ENCODE measurements at regions not wholly inside any gene's neighbourhood (a gene's known extent, or its start where the extent isn't known, plus 50 kb on each side); places are given as distances from the start of the nearest gene placed in this dataset.

DNA sequence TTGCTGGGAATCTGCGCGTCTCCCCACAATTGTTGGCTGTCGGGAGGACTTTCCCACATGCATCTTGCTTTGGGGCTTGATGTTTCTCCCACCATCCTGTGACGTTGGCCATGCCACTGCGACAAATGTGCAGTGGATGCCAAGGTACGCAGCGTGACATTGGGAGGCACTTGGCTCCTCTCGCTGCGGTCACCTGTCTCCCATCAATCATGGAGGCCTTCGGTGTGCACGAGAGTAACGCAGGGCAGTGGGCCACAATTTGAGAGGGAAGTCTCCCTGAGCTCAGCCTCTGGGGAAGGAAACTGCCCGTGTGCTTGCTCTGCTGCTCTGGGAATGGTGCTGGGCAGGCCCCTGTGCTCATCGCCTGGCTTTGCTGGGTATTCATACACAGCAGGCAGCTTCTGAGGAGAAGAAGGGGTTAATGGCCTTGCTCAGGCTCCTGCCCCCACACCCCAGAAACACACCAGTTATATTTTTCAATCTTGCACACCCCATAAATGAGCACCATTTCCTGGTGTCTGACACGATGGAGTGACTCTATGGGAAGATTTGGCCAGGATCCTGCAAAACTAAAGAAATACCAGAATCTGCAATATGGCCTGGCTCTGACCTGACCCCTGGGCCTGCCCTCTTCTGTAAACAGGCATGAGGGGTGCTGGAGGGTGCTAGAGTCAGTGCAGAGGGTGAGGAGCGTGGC, 153.5 kb downstream of the ADAMTS15 start:
- H3K36me3 ChIP-seq (ENCODE audit: control insufficient read depth in 2 of 2, insufficient read depth in 1 of 2, low read length in 2 of 2) = no peaks in the 10 kb centered on the region
- H3K4me3 ChIP-seq (ENCODE audit: low read depth, low read length) = no peak overlapping the region
- no peak overlapping the region for H3K27ac ChIP-seq (ENCODE audit: extremely low read depth, low read depth, low read length)
- no peaks in the 10 kb centered on the region; the same call in 1 of the 2 replicates for H3K4me1 ChIP-seq (ENCODE audit: control insufficient read depth, insufficient read depth, low read length)
- no peaks in the 10 kb centered on the region for H3K9me3 ChIP-seq (ENCODE audit: control insufficient read depth, insufficient read depth, low read depth, low read length)
- POLR2A ChIA-PET = no interaction called here
- TF ChIP-seq ZSCAN23 (tag by site-specific recombination; IDR thresholded peaks at IDR 0.05) = no peak
- TF ChIP-seq, protein P1, sequence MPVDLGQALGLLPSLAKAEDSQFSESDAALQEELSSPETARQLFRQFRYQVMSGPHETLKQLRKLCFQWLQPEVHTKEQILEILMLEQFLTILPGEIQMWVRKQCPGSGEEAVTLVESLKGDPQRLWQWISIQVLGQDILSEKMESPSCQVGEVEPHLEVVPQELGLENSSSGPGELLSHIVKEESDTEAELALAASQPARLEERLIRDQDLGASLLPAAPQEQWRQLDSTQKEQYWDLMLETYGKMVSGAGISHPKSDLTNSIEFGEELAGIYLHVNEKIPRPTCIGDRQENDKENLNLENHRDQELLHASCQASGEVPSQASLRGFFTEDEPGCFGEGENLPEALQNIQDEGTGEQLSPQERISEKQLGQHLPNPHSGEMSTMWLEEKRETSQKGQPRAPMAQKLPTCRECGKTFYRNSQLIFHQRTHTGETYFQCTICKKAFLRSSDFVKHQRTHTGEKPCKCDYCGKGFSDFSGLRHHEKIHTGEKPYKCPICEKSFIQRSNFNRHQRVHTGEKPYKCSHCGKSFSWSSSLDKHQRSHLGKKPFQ (tag by site-specific recombination; IDR thresholded peaks at IDR 0.05) = no peak
- no peak for TF ChIP-seq ZNF174 (tag by site-specific recombination; IDR thresholded peaks at IDR 0.05)
- no peak for TF ChIP-seq ZNF16 (tag by site-specific recombination; IDR thresholded peaks at IDR 0.05; ENCODE audit: low read depth)
- TF ChIP-seq, protein P2, sequence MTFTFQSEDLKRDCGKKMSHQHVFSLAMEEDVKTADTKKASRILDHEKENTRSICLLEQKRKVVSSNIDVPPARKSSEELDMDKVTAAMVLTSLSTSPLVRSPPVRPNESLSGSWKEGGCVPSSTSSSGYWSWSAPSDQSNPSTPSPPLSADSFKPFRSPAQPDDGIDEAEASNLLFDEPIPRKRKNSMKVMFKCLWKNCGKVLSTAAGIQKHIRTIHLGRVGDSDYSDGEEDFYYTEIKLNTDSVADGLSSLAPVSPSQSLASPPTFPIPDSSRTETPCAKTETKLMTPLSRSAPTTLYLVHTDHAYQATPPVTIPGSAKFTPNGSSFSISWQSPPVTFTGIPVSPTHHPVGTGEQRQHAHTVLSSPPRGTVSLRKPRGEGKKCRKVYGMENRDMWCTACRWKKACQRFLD (tag by site-specific recombination; IDR thresholded peaks at IDR 0.05) = no peak
- no peak for TF ChIP-seq ZNF837 (tag by site-specific recombination; IDR thresholded peaks at IDR 0.05)
- no peak for TF ChIP-seq SCRT2 (tag by site-specific recombination; IDR thresholded peaks at IDR 0.05)
- no peak for TF ChIP-seq ZNF248 (tag by site-specific recombination; IDR thresholded peaks at IDR 0.05)
- TF ChIP-seq ZNF530 (tag by site-specific recombination; IDR thresholded peaks at IDR 0.05; ENCODE audit: low read depth) = no peak
- TF ChIP-seq ZNF623 (tag by site-specific recombination; IDR thresholded peaks at IDR 0.05) = no peak
- TF ChIP-seq, protein P3, sequence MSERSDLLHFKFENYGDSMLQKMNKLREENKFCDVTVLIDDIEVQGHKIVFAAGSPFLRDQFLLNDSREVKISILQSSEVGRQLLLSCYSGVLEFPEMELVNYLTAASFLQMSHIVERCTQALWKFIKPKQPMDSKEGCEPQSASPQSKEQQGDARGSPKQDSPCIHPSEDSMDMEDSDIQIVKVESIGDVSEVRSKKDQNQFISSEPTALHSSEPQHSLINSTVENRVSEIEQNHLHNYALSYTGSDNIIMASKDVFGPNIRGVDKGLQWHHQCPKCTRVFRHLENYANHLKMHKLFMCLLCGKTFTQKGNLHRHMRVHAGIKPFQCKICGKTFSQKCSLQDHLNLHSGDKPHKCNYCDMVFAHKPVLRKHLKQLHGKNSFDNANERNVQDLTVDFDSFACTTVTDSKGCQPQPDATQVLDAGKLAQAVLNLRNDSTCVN (tag by site-specific recombination; optimal IDR thresholded peaks at IDR 0.05) = no peak
- TF ChIP-seq ZNF146 (tag by site-specific recombination; IDR thresholded peaks at IDR 0.05) = no peak
- TF ChIP-seq, protein P4, sequence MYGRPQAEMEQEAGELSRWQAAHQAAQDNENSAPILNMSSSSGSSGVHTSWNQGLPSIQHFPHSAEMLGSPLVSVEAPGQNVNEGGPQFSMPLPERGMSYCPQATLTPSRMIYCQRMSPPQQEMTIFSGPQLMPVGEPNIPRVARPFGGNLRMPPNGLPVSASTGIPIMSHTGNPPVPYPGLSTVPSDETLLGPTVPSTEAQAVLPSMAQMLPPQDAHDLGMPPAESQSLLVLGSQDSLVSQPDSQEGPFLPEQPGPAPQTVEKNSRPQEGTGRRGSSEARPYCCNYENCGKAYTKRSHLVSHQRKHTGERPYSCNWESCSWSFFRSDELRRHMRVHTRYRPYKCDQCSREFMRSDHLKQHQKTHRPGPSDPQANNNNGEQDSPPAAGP (tag by site-specific recombination; IDR thresholded peaks at IDR 0.05) = no peak
- TF ChIP-seq ZNF768 (tag by site-specific recombination; IDR thresholded peaks at IDR 0.05) = no peak
- TF ChIP-seq, protein P5, sequence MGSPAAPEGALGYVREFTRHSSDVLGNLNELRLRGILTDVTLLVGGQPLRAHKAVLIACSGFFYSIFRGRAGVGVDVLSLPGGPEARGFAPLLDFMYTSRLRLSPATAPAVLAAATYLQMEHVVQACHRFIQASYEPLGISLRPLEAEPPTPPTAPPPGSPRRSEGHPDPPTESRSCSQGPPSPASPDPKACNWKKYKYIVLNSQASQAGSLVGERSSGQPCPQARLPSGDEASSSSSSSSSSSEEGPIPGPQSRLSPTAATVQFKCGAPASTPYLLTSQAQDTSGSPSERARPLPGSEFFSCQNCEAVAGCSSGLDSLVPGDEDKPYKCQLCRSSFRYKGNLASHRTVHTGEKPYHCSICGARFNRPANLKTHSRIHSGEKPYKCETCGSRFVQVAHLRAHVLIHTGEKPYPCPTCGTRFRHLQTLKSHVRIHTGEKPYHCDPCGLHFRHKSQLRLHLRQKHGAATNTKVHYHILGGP (tag by site-specific recombination; IDR thresholded peaks at IDR 0.05) = no peak
- no peak for TF ChIP-seq ZBTB8A (tag by site-specific recombination; IDR thresholded peaks at IDR 0.05)
- TF ChIP-seq ZNF621 (tag by site-specific recombination; IDR thresholded peaks at IDR 0.05) = no peak
- no peak for TF ChIP-seq ZNF560 (tag by site-specific recombination; IDR thresholded peaks at IDR 0.05; ENCODE audit: borderline replicate concordance)
- CTCF ChIA-PET = no interaction called here

DNA sequence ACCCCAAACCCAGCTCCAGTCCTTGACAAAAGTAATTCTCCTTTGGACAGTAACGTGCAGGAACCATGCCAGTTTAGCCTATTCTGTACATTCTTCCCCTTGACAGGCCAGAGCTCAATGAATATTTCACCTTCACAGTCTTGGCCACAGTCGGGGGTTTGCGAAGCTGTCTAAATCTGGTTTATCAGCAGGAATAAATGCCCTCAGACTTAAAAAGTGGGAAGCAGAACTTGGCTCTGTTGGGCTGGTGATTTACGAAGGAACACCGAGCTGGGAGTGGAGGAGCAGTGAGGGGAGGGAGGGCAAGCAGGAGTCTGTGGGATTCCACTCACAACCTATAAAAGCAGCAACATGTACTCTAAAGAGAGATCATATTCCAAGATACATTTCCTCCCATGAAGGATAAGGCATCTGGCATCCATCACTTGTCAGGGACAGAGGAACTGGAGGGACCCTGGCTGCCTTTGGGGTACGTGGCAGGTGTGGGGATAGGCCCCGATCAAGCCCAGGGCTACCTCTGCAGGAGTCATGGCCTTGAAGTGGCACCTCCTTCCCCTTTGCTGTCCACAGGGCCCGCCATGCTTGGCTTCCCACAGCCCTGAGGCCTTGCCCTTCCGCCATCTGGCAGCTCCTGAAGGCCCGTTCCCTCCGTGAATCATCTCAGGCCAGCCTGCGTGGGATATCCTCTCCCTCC, 154.3 kb downstream of the ADAMTS15 start:
- Histone ChIP-seq H3K4me3 (ENCODE audit: low read depth, low read length) (no peak overlapping the region), H3K27ac (ENCODE audit: extremely low read depth, low read depth, low read length) (no peak overlapping the region), H3K9me3 (ENCODE audit: control insufficient read depth, insufficient read depth, low read depth, low read length) (no peaks in the 10 kb centered on the region), H3K36me3 (ENCODE audit: control insufficient read depth in 2 of 2, insufficient read depth in 1 of 2, low read length in 2 of 2) (no peaks in the 10 kb centered on the region), H3K4me1 (ENCODE audit: control insufficient read depth, insufficient read depth, low read length) (no peaks in the 10 kb centered on the region; the same call in 1 of the 2 replicates)
- CTCF ChIA-PET = interaction anchor here (0.6 kb wide), 1 partner anchor 9 kb away, joined by 3 read pairs; no protein-coding TSS in a partner anchor
- TF ChIP-seq ZNF426 (tag by site-specific recombination; IDR thresholded peaks at IDR 0.05) = no peak
- TF ChIP-seq, protein P5 (tag by site-specific recombination; IDR thresholded peaks at IDR 0.05) = no peak
- TF ChIP-seq, protein P6, sequence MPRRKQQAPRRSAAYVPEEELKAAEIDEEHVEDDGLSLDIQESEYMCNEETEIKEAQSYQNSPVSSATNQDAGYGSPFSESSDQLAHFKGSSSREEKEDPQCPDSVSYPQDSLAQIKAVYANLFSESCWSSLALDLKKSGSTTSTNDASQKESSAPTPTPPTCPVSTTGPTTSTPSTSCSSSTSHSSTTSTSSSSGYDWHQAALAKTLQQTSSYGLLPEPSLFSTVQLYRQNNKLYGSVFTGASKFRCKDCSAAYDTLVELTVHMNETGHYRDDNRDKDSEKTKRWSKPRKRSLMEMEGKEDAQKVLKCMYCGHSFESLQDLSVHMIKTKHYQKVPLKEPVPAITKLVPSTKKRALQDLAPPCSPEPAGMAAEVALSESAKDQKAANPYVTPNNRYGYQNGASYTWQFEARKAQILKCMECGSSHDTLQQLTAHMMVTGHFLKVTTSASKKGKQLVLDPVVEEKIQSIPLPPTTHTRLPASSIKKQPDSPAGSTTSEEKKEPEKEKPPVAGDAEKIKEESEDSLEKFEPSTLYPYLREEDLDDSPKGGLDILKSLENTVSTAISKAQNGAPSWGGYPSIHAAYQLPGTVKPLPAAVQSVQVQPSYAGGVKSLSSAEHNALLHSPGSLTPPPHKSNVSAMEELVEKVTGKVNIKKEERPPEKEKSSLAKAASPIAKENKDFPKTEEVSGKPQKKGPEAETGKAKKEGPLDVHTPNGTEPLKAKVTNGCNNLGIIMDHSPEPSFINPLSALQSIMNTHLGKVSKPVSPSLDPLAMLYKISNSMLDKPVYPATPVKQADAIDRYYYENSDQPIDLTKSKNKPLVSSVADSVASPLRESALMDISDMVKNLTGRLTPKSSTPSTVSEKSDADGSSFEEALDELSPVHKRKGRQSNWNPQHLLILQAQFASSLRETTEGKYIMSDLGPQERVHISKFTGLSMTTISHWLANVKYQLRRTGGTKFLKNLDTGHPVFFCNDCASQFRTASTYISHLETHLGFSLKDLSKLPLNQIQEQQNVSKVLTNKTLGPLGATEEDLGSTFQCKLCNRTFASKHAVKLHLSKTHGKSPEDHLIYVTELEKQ (tag by site-specific recombination; IDR thresholded peaks at IDR 0.05; ENCODE audit: borderline replicate concordance) = no peak
- no peak for TF ChIP-seq ZFP3 (tag by site-specific recombination; IDR thresholded peaks at IDR 0.05; ENCODE audit: low read depth)
- POLR2A ChIA-PET = no interaction called here
